AG10803 (cell line): ENCODE measurements at regions not wholly inside any gene's neighbourhood (a gene's known extent, or its start where the extent isn't known, plus 50 kb on each side); places are given as distances from the start of the nearest gene placed in this dataset.

Experiments used
- DNase-seq: peaks from one replicate; pipeline ENCODE4 v3.0.0; 2010; ENCODE audit warnings: low read depth
- H3K4me3 ChIP-seq: 2 replicates; pipeline ENCODE4 v1.5.1; 2011; ENCODE audit warnings: mild to moderate bottlenecking, low read length, control low read depth
- TF ChIP-seq, protein P1 (sequence below): conservative IDR thresholded peaks from 2 replicates; pipeline ENCODE4 v1.5.1; 2011; ENCODE audit warnings: mild to moderate bottlenecking, low read length, control low read depth, inconsistent platforms

DNA sequence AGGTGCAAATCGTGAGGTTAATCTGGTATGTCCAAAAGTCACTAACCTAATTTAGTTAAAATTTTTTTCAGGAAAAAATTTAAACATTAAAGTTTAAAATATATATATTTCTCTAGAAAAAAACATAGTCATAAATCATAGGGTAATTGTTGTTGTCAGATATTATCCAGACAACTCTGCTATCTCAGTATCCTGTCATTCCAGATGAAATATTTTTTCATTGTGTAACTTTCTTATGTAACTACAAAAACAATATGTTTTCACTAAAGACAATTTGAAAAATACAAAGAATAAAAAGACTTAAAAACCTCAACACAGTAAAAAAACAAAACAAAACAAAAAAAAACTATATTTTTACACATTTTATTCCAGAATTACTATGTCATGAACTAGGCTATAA lies 57.6 kb downstream of the TENT5A start:
- no peak overlapping the region for H3K4me3 ChIP-seq
- no peak for DNase-seq
- TF ChIP-seq, protein P1, sequence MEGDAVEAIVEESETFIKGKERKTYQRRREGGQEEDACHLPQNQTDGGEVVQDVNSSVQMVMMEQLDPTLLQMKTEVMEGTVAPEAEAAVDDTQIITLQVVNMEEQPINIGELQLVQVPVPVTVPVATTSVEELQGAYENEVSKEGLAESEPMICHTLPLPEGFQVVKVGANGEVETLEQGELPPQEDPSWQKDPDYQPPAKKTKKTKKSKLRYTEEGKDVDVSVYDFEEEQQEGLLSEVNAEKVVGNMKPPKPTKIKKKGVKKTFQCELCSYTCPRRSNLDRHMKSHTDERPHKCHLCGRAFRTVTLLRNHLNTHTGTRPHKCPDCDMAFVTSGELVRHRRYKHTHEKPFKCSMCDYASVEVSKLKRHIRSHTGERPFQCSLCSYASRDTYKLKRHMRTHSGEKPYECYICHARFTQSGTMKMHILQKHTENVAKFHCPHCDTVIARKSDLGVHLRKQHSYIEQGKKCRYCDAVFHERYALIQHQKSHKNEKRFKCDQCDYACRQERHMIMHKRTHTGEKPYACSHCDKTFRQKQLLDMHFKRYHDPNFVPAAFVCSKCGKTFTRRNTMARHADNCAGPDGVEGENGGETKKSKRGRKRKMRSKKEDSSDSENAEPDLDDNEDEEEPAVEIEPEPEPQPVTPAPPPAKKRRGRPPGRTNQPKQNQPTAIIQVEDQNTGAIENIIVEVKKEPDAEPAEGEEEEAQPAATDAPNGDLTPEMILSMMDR: no peak

DNA sequence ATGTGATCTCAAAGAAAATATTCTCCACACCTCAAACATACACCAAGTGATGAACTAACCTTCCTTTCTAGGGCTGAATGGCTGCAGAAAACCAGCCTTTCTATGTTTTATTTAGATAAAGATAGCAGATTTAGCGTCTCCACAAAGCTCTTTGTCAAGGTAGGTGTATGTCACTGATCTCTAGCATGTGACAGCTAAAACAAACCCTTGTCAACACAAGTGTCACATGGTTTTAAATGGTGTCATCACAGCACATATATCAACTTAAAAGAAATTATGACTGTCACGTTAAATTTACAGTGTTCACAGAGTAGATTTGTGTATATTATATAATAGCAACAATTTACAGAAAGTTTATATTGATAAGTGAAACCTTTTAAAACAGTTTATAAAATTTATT lies 58.3 kb downstream of the TENT5A start:
- no peak overlapping the region for H3K4me3 ChIP-seq
- TF ChIP-seq, protein P1: no peak
- DNase-seq: no peak

DNA sequence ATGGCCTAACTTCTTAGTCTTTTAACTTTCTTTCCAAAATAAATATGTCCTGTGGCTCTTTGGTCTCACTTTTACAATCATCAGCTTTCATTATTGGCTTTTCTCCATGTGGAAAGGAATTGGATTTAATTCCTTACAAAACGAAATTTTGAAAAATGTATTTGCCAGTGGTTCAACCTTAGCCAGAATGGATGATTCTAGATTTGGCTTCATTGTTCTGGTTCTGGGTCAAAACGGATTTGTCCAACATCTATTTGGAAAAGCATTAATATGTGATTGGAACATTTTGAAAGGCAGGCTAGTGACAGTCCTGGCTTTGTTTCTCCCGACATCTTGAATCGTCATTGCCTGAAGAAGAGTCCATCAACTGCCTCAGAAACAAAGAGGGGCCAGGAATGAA lies 59.2 kb downstream of the TENT5A start:
- no peak for DNase-seq
- TF ChIP-seq, protein P1: no peak
- no peak overlapping the region for H3K4me3 ChIP-seq

DNA sequence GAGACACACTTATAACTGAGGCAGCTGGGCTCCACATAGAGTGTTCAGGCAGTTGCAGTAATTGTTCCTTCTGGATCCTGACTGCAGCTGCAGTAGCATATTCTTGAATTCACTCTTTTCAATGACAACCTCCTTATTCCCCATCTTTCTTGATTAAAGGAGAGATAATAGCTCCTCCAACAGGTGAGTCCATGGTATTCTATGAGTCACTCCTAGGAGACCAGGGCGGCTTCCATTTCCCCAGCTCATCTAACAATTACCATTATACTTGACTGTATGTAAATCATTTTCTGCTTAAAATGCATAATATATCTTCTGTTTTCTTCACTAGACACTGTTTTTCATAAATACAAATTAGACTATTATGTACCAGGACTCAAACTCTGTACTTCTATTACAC lies 62.4 kb downstream of the TENT5A start:
- no peak for DNase-seq
- no peak overlapping the region for H3K4me3 ChIP-seq
- TF ChIP-seq, protein P1: no peak

DNA sequence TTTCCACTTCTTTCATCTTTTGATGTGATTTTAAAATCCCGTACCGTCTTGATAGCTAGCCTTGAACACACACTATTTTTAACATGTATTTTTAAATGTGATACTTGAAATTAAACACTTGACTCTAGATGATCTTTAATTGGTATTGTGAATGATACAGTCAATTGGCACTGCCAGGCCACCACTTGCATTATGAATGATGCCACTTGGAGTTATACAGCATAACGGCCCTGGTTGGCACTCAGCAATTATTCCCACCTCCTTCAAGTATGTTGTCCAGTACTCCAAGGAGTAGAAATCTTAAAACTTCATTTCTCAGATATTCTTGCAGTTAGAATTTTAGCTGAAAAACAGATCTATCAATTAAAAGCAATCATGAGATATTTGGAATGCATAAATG lies 62.9 kb downstream of the TENT5A start:
- H3K4me3 ChIP-seq: no peak overlapping the region
- TF ChIP-seq, protein P1: no peak
- no peak for DNase-seq

DNA sequence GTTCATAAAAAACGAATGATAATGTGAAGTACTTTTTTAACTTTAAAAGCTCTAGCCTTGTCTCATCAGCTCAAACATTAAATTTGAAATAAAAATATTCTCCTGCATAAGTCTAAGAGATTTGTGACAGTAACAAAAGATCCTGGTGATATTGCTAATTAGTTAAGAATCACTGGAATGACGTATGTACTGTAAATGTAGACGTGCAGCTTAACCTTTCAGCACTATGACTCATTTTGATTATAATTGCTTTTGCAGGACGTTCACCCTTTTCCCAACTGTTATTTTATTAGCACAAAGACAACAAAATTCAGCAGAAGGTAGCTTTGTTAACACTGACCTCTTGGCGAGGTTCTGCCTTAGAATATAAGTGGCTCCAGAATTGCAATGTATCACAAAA lies 68.6 kb downstream of the TENT5A start:
- TF ChIP-seq, protein P1: no peak
- peak; percentile 3 for DNase-seq

DNA sequence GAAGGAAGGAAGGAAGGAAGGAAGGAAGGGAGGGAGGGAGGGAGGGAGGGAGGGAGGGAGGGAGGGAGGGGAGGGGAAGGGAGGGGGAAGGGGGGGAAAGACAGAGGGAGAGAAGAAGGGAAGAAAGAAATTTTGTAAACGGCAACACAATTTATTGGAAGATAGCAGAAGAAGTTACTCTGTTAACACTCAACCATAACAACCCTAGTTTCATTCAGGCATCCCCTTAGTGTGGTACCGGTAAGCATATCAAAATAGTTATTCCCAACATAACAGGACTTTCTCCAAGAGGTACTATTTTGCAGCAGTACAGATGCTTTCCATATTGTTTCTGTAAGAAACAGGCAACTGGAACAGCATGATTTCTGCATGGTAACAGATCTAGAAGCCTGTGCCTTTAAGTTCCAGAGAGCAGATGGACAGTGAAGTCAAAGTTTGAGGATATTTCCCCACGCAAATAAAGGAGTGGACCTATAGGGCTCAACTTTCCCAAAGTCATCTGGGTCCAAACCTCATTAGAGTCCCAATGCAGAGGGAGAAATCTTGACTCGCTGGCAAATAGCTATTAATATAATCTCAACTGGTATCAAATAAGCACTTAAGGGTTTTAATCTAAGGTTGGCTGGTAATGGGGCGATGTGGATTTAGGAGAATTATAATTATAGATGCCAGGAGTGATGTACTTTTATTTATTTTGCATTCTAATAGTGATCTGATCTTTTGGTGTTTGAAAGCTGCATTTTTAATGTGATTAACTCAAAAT lies 69.4 kb downstream of the TENT5A start:
- H3K4me3 ChIP-seq: no peak overlapping the region
- no peak for DNase-seq
- TF ChIP-seq, protein P1: no peak

More for the DNA sequence above, 68.6 kb downstream of the TENT5A start:
- H3K4me3 ChIP-seq: no peak overlapping the region
